NCI-H226 (cell line): ENCODE measurements at regions not wholly inside any gene's neighbourhood (a gene's known extent, or its start where the extent isn't known, plus 50 kb on each side); places are given as distances from the start of the nearest gene placed in this dataset.
"Not testable (repeated sequence)": the region's sequence is repeated elsewhere in the genome, so short reads cannot be mapped to it uniquely, and the experiment has no call there.

Experiments
- DNase-seq: peaks from one replicate; pipeline ENCODE4 v3.0.0-alpha.2; 2015

- DNase-seq: no peak
These were observed 1116.2 kb downstream of the SUCLG1 start for GRCh38 chr2:83342860-83343329.

GRCh38 chr2:83340424-83340823 is 1118.7 kb downstream of the SUCLG1 start:
- no peak for DNase-seq

GRCh38 chr2:83339942-83340341 is 1119.1 kb downstream of the SUCLG1 start:
- DNase-seq: not testable (repeated sequence)

GRCh38 chr2:83331810-83332209 is 1127.3 kb downstream of the SUCLG1 start:
- no peak for DNase-seq

- no peak for DNase-seq
These were observed 1136.0 kb downstream of the SUCLG1 start for GRCh38 chr2:83323038-83323437.

- DNase-seq: no peak
These were observed 1139.0 kb downstream of the SUCLG1 start for GRCh38 chr2:83320053-83320452.

- no peak for DNase-seq
These were observed 1153.2 kb downstream of the SUCLG1 start for GRCh38 chr2:83305758-83306378.

GRCh38 chr2:83291083-83291482 is 1168.0 kb downstream of the SUCLG1 start:
- DNase-seq: no peak

GRCh38 chr2:83282841-83283240 is 1176.2 kb downstream of the SUCLG1 start:
- no peak for DNase-seq

- DNase-seq: no peak
These were observed 1176.9 kb downstream of the SUCLG1 start for GRCh38 chr2:83282043-83282795.

- no peak for DNase-seq
These were observed 1178.7 kb downstream of the SUCLG1 start for GRCh38 chr2:83280391-83280790.

- no peak for DNase-seq
These were observed 1185.8 kb downstream of the SUCLG1 start for GRCh38 chr2:83273322-83273721.

GRCh38 chr2:83261591-83262136 is 1197.4 kb downstream of the SUCLG1 start:
- no peak for DNase-seq

- no peak for DNase-seq
These were observed 1205.2 kb downstream of the SUCLG1 start for GRCh38 chr2:83253848-83254247.

- DNase-seq: no peak
These were observed 1207.7 kb downstream of the SUCLG1 start for GRCh38 chr2:83251321-83251872.

GRCh38 chr2:83245806-83246537 is 1213.1 kb downstream of the SUCLG1 start:
- not testable (repeated sequence) for DNase-seq

GRCh38 chr2:83240611-83241010 is 1218.5 kb downstream of the SUCLG1 start:
- DNase-seq: no peak

GRCh38 chr2:83238111-83238510 is 1221.0 kb downstream of the SUCLG1 start:
- no peak for DNase-seq

GRCh38 chr2:83234246-83234645 is 1224.8 kb downstream of the SUCLG1 start:
- DNase-seq: no peak

- DNase-seq: no peak
These were observed 1225.3 kb downstream of the SUCLG1 start for GRCh38 chr2:83233781-83234180.

- no peak for DNase-seq
These were observed 1225.8 kb downstream of the SUCLG1 start for GRCh38 chr2:83233326-83233725.

- no peak for DNase-seq
These were observed 1229.6 kb downstream of the SUCLG1 start for GRCh38 chr2:83229443-83229842.

- DNase-seq: no peak
These were observed 1234.4 kb downstream of the SUCLG1 start for GRCh38 chr2:83224591-83225200.
